ENCODE measurements at regions not wholly inside any gene's neighbourhood (a gene's known extent, or its start where the extent isn't known, plus 50 kb on each side); places are given as distances from the start of the nearest gene placed in this dataset.

GRCh38 chr20:6851136-6851535 is 83.7 kb downstream of the BMP2 start:
- Mint-ChIP-seq H3K4me3 (ENCODE audit: unreplicated experiment) (no peak overlapping the region), H3K27ac (ENCODE audit: unreplicated experiment) (no peak overlapping the region), H3K27me3 (ENCODE audit: unreplicated experiment) (no peaks in the 10 kb centered on the region), H3K4me1 (ENCODE audit: low read depth, unreplicated experiment) (peaks cover 1% of the 10 kb centered on the region), H3K9me3 (ENCODE audit: unreplicated experiment) (no peaks in the 10 kb centered on the region), H3K36me3 (ENCODE audit: unreplicated experiment) (no peaks in the 10 kb centered on the region)
- no peak for DNase-seq
- TF ChIP-seq CTCF (IDR thresholded peaks at IDR 0.05; ENCODE audit: partially characterized antibody, unreplicated experiment) = no peak

DNA sequence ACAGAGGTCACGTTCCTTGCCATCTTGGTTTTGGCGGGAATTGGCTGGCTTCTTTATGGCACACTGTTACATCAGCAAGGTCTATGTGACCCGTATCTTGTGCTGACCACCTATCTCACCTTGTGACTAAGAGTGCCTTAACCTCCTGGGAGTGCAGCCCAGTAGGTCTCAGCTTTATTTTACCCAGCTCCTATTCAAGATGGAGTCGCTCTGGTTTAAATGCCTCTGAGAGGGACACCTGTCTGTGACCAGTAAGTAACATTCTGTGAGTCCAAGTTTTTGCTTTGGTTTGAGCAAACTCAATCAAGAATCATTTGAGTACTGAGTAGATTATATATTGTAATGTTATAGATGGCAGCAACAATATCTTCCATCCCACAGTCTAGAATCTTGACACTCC is 85.0 kb downstream of the BMP2 start:
- H3K27me3 Mint-ChIP-seq (ENCODE audit: unreplicated experiment) = no peaks in the 10 kb centered on the region
- no peak overlapping the region for H3K4me3 Mint-ChIP-seq (ENCODE audit: unreplicated experiment)

GRCh38 chr20:6855104-6855503 is 87.6 kb downstream of the BMP2 start:
- Mint-ChIP-seq H3K4me1 (ENCODE audit: low read depth, unreplicated experiment) (peaks cover 5% of the 10 kb centered on the region), H3K36me3 (ENCODE audit: unreplicated experiment) (no peaks in the 10 kb centered on the region), H3K27ac (ENCODE audit: unreplicated experiment) (no peak overlapping the region), H3K4me3 (ENCODE audit: unreplicated experiment) (no peak overlapping the region), H3K27me3 (ENCODE audit: unreplicated experiment) (no peaks in the 10 kb centered on the region), H3K9me3 (ENCODE audit: unreplicated experiment) (no peaks in the 10 kb centered on the region)
- TF ChIP-seq CTCF (IDR thresholded peaks at IDR 0.05; ENCODE audit: partially characterized antibody, unreplicated experiment) = no peak
- no peak for DNase-seq

More for the DNA sequence above, 85.0 kb downstream of the BMP2 start:
- TF ChIP-seq CTCF (IDR thresholded peaks at IDR 0.05; ENCODE audit: partially characterized antibody, unreplicated experiment) = no peak
- Mint-ChIP-seq H3K36me3 (ENCODE audit: unreplicated experiment) (no peaks in the 10 kb centered on the region), H3K9me3 (ENCODE audit: unreplicated experiment) (no peaks in the 10 kb centered on the region), H3K27ac (ENCODE audit: unreplicated experiment) (no peak overlapping the region), H3K4me1 (ENCODE audit: low read depth, unreplicated experiment) (peaks cover 1% of the 10 kb centered on the region)
- no peak for DNase-seq

DNA sequence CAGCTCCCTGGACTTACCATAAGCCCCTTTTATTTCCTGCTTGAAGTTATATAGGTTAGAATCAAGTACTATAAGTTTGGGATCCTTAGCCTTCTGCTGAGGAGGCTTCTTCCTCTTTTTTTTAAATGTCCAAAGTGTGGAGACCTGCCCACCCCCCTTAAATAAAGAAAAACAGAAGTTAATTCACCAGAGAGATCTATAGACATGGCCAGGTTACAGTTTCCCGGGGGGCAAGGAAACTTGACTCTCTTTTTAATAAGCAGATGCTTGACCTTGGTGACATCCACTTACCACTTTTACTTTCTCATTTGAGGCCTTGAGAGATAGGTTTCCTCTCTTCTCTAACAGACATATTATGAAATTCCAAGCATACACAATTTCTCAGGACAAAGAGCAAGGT is 88.3 kb downstream of the BMP2 start:
- Mint-ChIP-seq H3K4me3 (ENCODE audit: unreplicated experiment) (no peak overlapping the region), H3K4me1 (ENCODE audit: low read depth, unreplicated experiment) (peaks cover 5% of the 10 kb centered on the region), H3K27me3 (ENCODE audit: unreplicated experiment) (no peaks in the 10 kb centered on the region), H3K36me3 (ENCODE audit: unreplicated experiment) (no peaks in the 10 kb centered on the region), H3K9me3 (ENCODE audit: unreplicated experiment) (no peaks in the 10 kb centered on the region), H3K27ac (ENCODE audit: unreplicated experiment) (no peak overlapping the region)
- DNase-seq = no peak
- no peak for TF ChIP-seq CTCF (IDR thresholded peaks at IDR 0.05; ENCODE audit: partially characterized antibody, unreplicated experiment)

- Mint-ChIP-seq H3K36me3 (ENCODE audit: unreplicated experiment) (no peaks in the 10 kb centered on the region), H3K9me3 (ENCODE audit: unreplicated experiment) (no peaks in the 10 kb centered on the region), H3K27me3 (ENCODE audit: unreplicated experiment) (no peaks in the 10 kb centered on the region), H3K27ac (ENCODE audit: unreplicated experiment) (no peak overlapping the region), H3K4me1 (ENCODE audit: low read depth, unreplicated experiment) (peaks cover 5% of the 10 kb centered on the region), H3K4me3 (ENCODE audit: unreplicated experiment) (no peak overlapping the region)
- no peak for TF ChIP-seq CTCF (IDR thresholded peaks at IDR 0.05; ENCODE audit: partially characterized antibody, unreplicated experiment)
- DNase-seq = no peak
Measured at GRCh38 chr20:6857927-6858326, 90.4 kb downstream of the BMP2 start.
